KMS-11 (cell line): ENCODE measurements at regions not wholly inside any gene's neighbourhood (a gene's known extent, or its start where the extent isn't known, plus 50 kb on each side); places are given as distances from the start of the nearest gene placed in this dataset.

Experiments
- H2AFZ ChIP-seq: fragments of 200-600 bp; sonication (generic); 2 replicates; pipeline ENCODE4 v1.6.1; 2016; ENCODE audit warnings: antibody characterized with exemption, mixed run types, low read depth
- H3K27ac ChIP-seq: fragments of 200-600 bp; sonication (generic); 2 replicates; pipeline ENCODE4 v1.6.1; 2016; ENCODE audit warnings: mild to moderate bottlenecking, mixed run types
- H3K27me3 ChIP-seq: fragments of 200-600 bp; sonication (generic); 2 replicates; pipeline ENCODE4 v1.6.1; 2017; ENCODE audit warnings: mild to moderate bottlenecking, low read depth, mixed run types, moderate library complexity; ENCODE audit not compliant: insufficient read depth
- H3K36me3 ChIP-seq: fragments of 200-600 bp; sonication (generic); 2 replicates; pipeline ENCODE4 v1.6.1; 2017; ENCODE audit warnings: mild to moderate bottlenecking, mixed run types; ENCODE audit not compliant: insufficient read depth
- H3K4me1 ChIP-seq: fragments of 200-600 bp; sonication (generic); 2 replicates; pipeline ENCODE4 v1.6.1; 2016; ENCODE audit warnings: mild to moderate bottlenecking, low read depth, mixed run types; ENCODE audit not compliant: poor library complexity, severe bottlenecking
- H3K4me2 ChIP-seq: fragments of 200-600 bp; sonication (generic); 2 replicates; pipeline ENCODE4 v1.7.0; 2016; ENCODE audit warnings: mild to moderate bottlenecking, mixed run types
- H3K4me3 ChIP-seq: fragments of 200-600 bp; sonication (generic); IDR thresholded peaks from 2 replicates; pipeline ENCODE4 v1.6.1; 2017; ENCODE audit warnings: low read depth, low read length, mixed read lengths; ENCODE audit not compliant: insufficient read depth
- H3K79me2 ChIP-seq: fragments of 200-600 bp; sonication (generic); 2 replicates; pipeline ENCODE4 v1.6.1; 2016; ENCODE audit warnings: low read depth, mixed run types; ENCODE audit not compliant: insufficient read depth
- H3K9ac ChIP-seq: fragments of 200-600 bp; sonication (generic); 2 replicates; pipeline ENCODE4 v1.6.1; 2016; ENCODE audit warnings: mild to moderate bottlenecking, mixed run types
- H4K20me1 ChIP-seq: fragments of 200-600 bp; sonication (generic); 2 replicates; pipeline ENCODE4 v1.6.1; 2016; ENCODE audit warnings: mild to moderate bottlenecking, mixed run types; ENCODE audit not compliant: insufficient read depth
- TF ChIP-seq, protein P1 (sequence below): fragments of 200-600 bp; sonication (generic); conservative IDR thresholded peaks from 2 replicates; pipeline ENCODE4 v1.6.1; 2017; ENCODE audit warnings: low read depth, mild to moderate bottlenecking, antibody characterized with exemption, low read length, moderate library complexity, mixed read lengths

DNA sequence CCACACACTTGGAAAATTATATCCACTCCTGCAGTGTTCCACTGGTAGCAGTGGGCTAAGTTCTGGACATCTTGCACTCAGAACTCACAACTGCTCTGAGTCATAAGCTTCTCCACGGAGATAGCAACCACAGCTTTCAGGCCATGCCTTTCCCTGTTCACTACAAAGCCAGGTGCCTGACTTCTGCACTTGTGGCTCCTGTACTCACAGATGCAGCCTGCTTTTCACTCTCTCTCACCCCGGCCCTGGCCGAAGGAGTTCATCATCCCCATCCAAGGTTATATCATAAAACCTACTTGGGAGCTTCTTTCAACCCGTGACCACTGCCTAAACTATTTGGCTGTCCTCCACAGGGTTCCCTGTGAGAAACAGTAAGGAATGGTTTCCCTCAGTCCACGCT, 999.4 kb downstream of the GLUD2 start:
- no peak overlapping the region for H3K4me2 ChIP-seq
- TF ChIP-seq, protein P1, sequence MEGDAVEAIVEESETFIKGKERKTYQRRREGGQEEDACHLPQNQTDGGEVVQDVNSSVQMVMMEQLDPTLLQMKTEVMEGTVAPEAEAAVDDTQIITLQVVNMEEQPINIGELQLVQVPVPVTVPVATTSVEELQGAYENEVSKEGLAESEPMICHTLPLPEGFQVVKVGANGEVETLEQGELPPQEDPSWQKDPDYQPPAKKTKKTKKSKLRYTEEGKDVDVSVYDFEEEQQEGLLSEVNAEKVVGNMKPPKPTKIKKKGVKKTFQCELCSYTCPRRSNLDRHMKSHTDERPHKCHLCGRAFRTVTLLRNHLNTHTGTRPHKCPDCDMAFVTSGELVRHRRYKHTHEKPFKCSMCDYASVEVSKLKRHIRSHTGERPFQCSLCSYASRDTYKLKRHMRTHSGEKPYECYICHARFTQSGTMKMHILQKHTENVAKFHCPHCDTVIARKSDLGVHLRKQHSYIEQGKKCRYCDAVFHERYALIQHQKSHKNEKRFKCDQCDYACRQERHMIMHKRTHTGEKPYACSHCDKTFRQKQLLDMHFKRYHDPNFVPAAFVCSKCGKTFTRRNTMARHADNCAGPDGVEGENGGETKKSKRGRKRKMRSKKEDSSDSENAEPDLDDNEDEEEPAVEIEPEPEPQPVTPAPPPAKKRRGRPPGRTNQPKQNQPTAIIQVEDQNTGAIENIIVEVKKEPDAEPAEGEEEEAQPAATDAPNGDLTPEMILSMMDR: no peak

DNA sequence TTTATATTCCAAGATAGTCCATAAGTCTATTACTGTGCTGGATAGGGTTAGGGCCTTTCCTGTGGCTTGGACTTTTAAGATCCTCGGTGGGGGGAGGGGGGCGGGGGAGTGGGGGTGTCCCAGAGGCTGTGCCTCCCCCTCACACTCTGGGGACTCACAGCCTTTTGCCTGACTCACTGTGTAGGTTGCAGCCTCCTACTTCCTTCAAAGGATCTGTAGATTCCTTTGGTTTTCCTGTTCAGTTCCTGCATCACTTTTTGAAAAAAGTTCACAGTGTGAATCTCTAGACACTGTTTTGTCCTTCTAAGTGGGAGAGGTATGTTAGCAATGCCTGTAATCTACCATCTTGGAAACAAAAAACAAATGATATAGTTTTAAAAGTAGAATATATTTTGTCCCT, 999.9 kb downstream of the GLUD2 start:
- H2AFZ ChIP-seq: no peak overlapping the region
- no peaks in the 10 kb centered on the region for H3K79me2 ChIP-seq
- no peaks in the 10 kb centered on the region for H3K4me1 ChIP-seq
- TF ChIP-seq, protein P1: no peak
- no peaks in the 10 kb centered on the region for H4K20me1 ChIP-seq
- H3K4me2 ChIP-seq: no peak overlapping the region
- no peaks in the 10 kb centered on the region for H3K27me3 ChIP-seq
- no peak overlapping the region for H3K4me3 ChIP-seq
- no peak overlapping the region for H3K9ac ChIP-seq
- no peaks in the 10 kb centered on the region for H3K36me3 ChIP-seq
- no peak overlapping the region for H3K27ac ChIP-seq

More for the DNA sequence above, 999.4 kb downstream of the GLUD2 start:
- Histone ChIP-seq H3K36me3 (no peaks in the 10 kb centered on the region), H2AFZ (no peak overlapping the region), H3K79me2 (no peaks in the 10 kb centered on the region), H3K27me3 (no peaks in the 10 kb centered on the region), H3K27ac (no peak overlapping the region), H3K9ac (no peak overlapping the region), H3K4me1 (no peaks in the 10 kb centered on the region), H4K20me1 (no peaks in the 10 kb centered on the region), H3K4me3 (no peak overlapping the region)

DNA sequence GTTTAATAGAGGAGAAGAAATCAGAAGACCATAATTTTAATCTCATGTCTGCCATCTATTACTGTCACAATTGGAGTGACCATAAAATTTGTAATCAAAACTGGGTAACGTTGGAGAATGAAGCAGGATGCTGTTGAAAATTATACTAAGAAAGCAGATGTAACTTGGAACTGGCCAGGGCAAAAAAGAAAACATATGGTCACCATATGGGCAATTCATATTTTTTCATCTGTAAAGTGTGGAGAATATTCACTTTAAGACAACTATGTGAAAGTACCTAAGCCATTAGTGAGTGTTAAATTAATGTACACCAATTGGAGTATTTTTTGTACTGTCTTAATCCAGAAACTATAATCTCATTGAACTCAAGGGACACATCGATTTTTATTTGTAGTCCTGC, 1008.0 kb downstream of the GLUD2 start:
- Histone ChIP-seq H3K4me1 (no peaks in the 10 kb centered on the region), H3K27me3 (no peaks in the 10 kb centered on the region), H3K36me3 (no peaks in the 10 kb centered on the region), H3K79me2 (no peaks in the 10 kb centered on the region), H3K27ac (no peak overlapping the region), H3K9ac (no peak overlapping the region), H3K4me3 (no peak overlapping the region), H3K4me2 (no peak overlapping the region), H4K20me1 (no peaks in the 10 kb centered on the region), H2AFZ (no peak overlapping the region)
- TF ChIP-seq, protein P1: no peak

DNA sequence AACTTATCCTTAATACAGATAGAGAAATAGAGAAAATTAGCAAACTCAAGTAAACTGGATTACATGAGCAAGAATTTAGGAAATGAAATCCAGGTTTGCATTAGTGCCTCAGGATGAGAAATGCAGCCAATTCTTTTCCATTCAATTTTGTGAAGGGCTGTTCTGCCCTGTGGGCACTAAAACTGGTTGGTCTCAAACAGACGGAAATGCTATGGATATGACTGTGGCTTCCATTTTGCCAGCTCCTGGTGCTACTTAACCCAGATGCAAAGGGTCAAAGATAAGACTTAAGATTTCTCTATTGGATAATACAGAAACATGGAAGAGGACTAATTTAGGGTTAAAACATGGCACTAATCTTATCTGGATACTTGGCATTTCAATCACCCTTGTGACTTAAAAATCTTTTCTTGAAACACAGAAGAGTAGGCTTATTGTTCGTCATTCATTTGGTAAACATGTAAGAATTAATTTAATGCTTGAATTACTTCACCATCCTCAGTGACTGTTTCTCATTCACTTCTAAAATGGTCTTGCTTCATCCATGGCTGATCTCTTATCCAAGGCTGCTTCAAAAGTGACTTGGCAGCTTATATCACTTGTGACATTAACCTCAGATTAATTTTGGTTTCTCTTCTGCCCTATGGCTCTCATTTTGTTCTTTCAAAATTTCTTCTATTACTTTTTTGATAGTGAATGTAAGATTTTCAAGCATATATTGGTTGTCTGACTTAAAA, 1008.7 kb downstream of the GLUD2 start:
- H3K9ac ChIP-seq: no peak overlapping the region
- H4K20me1 ChIP-seq: no peaks in the 10 kb centered on the region
- TF ChIP-seq, protein P1: no peak
- no peaks in the 10 kb centered on the region for H3K79me2 ChIP-seq
- H3K4me3 ChIP-seq: no peak overlapping the region
- H3K27me3 ChIP-seq: no peaks in the 10 kb centered on the region
- H3K4me2 ChIP-seq: no peak overlapping the region
- no peak overlapping the region for H3K27ac ChIP-seq
- H3K4me1 ChIP-seq: no peaks in the 10 kb centered on the region
- H2AFZ ChIP-seq: no peak overlapping the region
- no peaks in the 10 kb centered on the region for H3K36me3 ChIP-seq
